C4-2B (cell line): ENCODE measurements at regions not wholly inside any gene's neighbourhood (a gene's known extent, or its start where the extent isn't known, plus 50 kb on each side); places are given as distances from the start of the nearest gene placed in this dataset.
"Not testable (repeated sequence)": the region's sequence is repeated elsewhere in the genome, so short reads cannot be mapped to it uniquely, and the experiment has no call there.

Source experiments
- H3K27ac ChIP-seq: fragments of 450-650 bp; 2 replicates; pipeline ENCODE4 v1.5.1; 2017
- CTCF ChIP-seq: fragments of 450-650 bp; conservative IDR thresholded peaks from 2 replicates; pipeline ENCODE4 v1.5.1; 2017; ENCODE audit warnings: mild to moderate bottlenecking
- ZFX ChIP-seq: fragments of 450-650 bp; IDR thresholded peaks from 2 replicates; pipeline ENCODE4 v1.6.1; 2017

- H3K27ac ChIP-seq: no peak overlapping the region
- no peak for TF ChIP-seq ZFX
- TF ChIP-seq CTCF: no peak
Measured at GRCh38 chr12:124698998-124699305, 131.5 kb upstream of the NCOR2 start.

- no peak for TF ChIP-seq CTCF
- TF ChIP-seq ZFX: no peak
- no peak overlapping the region for H3K27ac ChIP-seq
Measured at GRCh38 chr12:124698211-124698997, 131.0 kb upstream of the NCOR2 start.

- not testable (repeated sequence) for H3K27ac ChIP-seq
Measured at GRCh38 chr12:124697722-124698121, 130.3 kb upstream of the NCOR2 start.

- TF ChIP-seq CTCF (no peak), ZFX (no peak)
Measured at GRCh38 chr12:124696693-124697476, 129.5 kb upstream of the NCOR2 start.

GRCh38 chr12:124695861-124696260 is 128.4 kb upstream of the NCOR2 start:
- TF ChIP-seq ZFX (no peak), CTCF (no peak)

More at GRCh38 chr12:124696693-124697476, 129.5 kb upstream of the NCOR2 start:
- H3K27ac ChIP-seq: no peak overlapping the region

GRCh38 chr12:124694846-124695497 is 127.6 kb upstream of the NCOR2 start:
- TF ChIP-seq CTCF (no peak), ZFX (no peak)
- H3K27ac ChIP-seq: no peak overlapping the region

More at GRCh38 chr12:124695861-124696260, 128.4 kb upstream of the NCOR2 start:
- no peak overlapping the region for H3K27ac ChIP-seq

- H3K27ac ChIP-seq: no peak overlapping the region
- TF ChIP-seq ZFX (no peak), CTCF (no peak)
Measured at GRCh38 chr12:124694250-124694649, 126.8 kb upstream of the NCOR2 start.
